ENCODE measurements at regions not wholly inside any gene's neighbourhood (a gene's known extent, or its start where the extent isn't known, plus 50 kb on each side); places are given as distances from the start of the nearest gene placed in this dataset.

DNA sequence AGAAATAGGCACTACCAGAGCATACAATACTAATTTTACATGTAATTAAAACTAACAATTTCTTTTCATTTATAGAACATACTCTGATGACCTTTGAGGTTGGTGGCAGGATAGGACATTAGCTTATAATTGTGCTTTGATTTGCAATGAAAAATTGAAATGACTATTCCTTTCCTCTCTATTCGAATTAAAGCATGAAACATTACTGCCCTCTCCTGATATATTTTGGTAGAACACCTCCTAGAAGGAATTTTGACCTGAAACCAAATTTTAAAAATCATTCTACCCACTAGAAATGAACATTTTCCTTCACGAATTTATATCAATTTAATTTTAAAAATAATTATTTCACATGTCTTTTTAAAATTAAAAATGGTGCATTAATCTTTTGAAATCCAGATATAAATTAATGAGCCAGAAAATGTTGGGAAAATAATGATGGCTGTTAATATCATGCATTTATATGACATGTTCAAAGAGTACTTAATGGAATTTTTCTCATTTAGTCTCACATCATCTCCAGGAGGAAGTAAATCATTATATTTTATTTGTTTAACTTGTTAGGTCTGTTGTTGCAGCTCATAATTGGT lies 556.3 kb upstream of the ARGLU1 start:
- Histone ChIP-seq H3K4me1 (ENCODE audit: insufficient read depth, low read length, poor library complexity, severe bottlenecking) (no peaks in the 10 kb centered on the region), H3K36me3 (ENCODE audit: insufficient read depth, low read length, poor library complexity, severe bottlenecking) (no peaks in the 10 kb centered on the region), H3K4me3 (ENCODE audit: low read depth, low read length, poor library complexity, severe bottlenecking) (no peak overlapping the region), H3K27me3 (replicated peaks; ENCODE audit: insufficient read depth, low read depth, low read length, poor library complexity) (no peaks in the 10 kb centered on the region), H3K27ac (ENCODE audit: low read depth, low read length, poor library complexity, severe bottlenecking) (no peak overlapping the region), H3K9me3 (ENCODE audit: low read depth, low read length, poor library complexity, severe bottlenecking) (no peaks in the 10 kb centered on the region)
- ChIA-PET CTCF (interaction anchor here (0.9 kb wide), 1 partner anchor 74 kb away, joined by 4 read pairs; no protein-coding TSS in a partner anchor), POLR2A (ENCODE audit: low non-redundant PET) (no interaction called here)
- intact Hi-C loops (cut with micrococcal nuclease; ENCODE audit: unreplicated experiment) = loop anchor here (10.0 kb wide), 3 partner anchors 209 to 589 kb away; partner anchors contain the start of gene EFNB2
- TF ChIP-seq EZH2 (IDR thresholded peaks at IDR 0.05; ENCODE audit: borderline replicate concordance, low read depth, low read length, poor library complexity, severe bottlenecking) (no peak), CTCF (conservative IDR thresholded peaks at IDR 0.05; ENCODE audit: low read depth, low read length) (peak; percentile 60)
- BruUV-seq (replicated peaks) = no TSS peak
- DNase-seq (ENCODE audit: low spot score) = peak; percentile 22

DNA sequence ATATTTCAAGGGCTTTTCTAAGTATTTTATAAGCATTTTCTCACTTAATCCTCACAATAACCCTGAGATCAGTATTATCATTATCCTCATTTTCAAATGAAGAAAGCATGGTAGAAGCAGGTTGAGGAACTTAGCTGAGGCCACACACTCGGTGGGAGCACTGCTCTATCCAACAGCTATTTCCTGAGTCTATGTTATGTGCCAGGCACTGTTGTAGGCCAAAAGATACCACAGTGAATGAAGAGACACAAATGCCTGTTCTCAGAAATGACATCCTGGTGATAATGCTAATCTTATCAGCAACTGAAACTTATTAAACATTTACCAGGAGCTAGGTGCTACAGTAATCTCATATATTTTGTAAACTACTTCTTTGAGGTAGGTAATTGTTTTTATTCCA lies 553.9 kb upstream of the ARGLU1 start:
- Histone ChIP-seq H3K27me3 (replicated peaks; ENCODE audit: insufficient read depth, low read depth, low read length, poor library complexity) (peaks cover 18% of the 10 kb centered on the region), H3K4me1 (ENCODE audit: insufficient read depth, low read length, poor library complexity, severe bottlenecking) (no peaks in the 10 kb centered on the region), H3K27ac (ENCODE audit: low read depth, low read length, poor library complexity, severe bottlenecking) (no peak overlapping the region), H3K4me3 (ENCODE audit: low read depth, low read length, poor library complexity, severe bottlenecking) (no peak overlapping the region), H3K36me3 (ENCODE audit: insufficient read depth, low read length, poor library complexity, severe bottlenecking) (no peaks in the 10 kb centered on the region), H3K9me3 (ENCODE audit: low read depth, low read length, poor library complexity, severe bottlenecking) (no peaks in the 10 kb centered on the region)
- no peak for DNase-seq (ENCODE audit: low spot score)
- CTCF ChIA-PET = no interaction called here
- no peak for TF ChIP-seq EZH2 (IDR thresholded peaks at IDR 0.05; ENCODE audit: borderline replicate concordance, low read depth, low read length, poor library complexity, severe bottlenecking)
- TF ChIP-seq CTCF (conservative IDR thresholded peaks at IDR 0.05; ENCODE audit: low read depth, low read length) = no peak
- intact Hi-C loops (cut with micrococcal nuclease; ENCODE audit: unreplicated experiment) = loop anchor here (10.0 kb wide), 3 partner anchors 207 to 587 kb away; partner anchors contain the start of gene EFNB2
- no TSS peak for BruUV-seq (replicated peaks)
- POLR2A ChIA-PET (ENCODE audit: low non-redundant PET) = no interaction called here

- no peak for DNase-seq (ENCODE audit: low spot score)
- no peaks in the 10 kb centered on the region for H3K36me3 ChIP-seq (ENCODE audit: insufficient read depth, low read length, poor library complexity, severe bottlenecking)
- no TSS peak for BruUV-seq (replicated peaks)
- no peak overlapping the region for H3K4me3 ChIP-seq (ENCODE audit: low read depth, low read length, poor library complexity, severe bottlenecking)
- no peaks in the 10 kb centered on the region for H3K9me3 ChIP-seq (ENCODE audit: low read depth, low read length, poor library complexity, severe bottlenecking)
- ChIA-PET POLR2A (ENCODE audit: low non-redundant PET) (no interaction called here), CTCF (interaction anchor here (0.5 kb wide), 1 partner anchor 37 kb away, joined by 3 read pairs; no protein-coding TSS in a partner anchor)
- H3K27ac ChIP-seq (ENCODE audit: low read depth, low read length, poor library complexity, severe bottlenecking) = no peak overlapping the region
- peaks cover 23% of the 10 kb centered on the region for H3K27me3 ChIP-seq (replicated peaks; ENCODE audit: insufficient read depth, low read depth, low read length, poor library complexity)
- H3K4me1 ChIP-seq (ENCODE audit: insufficient read depth, low read length, poor library complexity, severe bottlenecking) = no peaks in the 10 kb centered on the region
- TF ChIP-seq CTCF (conservative IDR thresholded peaks at IDR 0.05; ENCODE audit: low read depth, low read length) = no peak
- TF ChIP-seq EZH2 (IDR thresholded peaks at IDR 0.05; ENCODE audit: borderline replicate concordance, low read depth, low read length, poor library complexity, severe bottlenecking) = no peak
- intact Hi-C loops (cut with micrococcal nuclease; ENCODE audit: unreplicated experiment) = loop anchor here (10.0 kb wide), 3 partner anchors 205 to 585 kb away; partner anchors contain the start of gene EFNB2
Measured at GRCh38 chr13:107119989-107120881, 552.3 kb upstream of the ARGLU1 start.

All from A673 (cell line).